ENCODE measurements at regions not wholly inside any gene's neighbourhood (a gene's known extent, or its start where the extent isn't known, plus 50 kb on each side); places are given as distances from the start of the nearest gene placed in this dataset.

DNA sequence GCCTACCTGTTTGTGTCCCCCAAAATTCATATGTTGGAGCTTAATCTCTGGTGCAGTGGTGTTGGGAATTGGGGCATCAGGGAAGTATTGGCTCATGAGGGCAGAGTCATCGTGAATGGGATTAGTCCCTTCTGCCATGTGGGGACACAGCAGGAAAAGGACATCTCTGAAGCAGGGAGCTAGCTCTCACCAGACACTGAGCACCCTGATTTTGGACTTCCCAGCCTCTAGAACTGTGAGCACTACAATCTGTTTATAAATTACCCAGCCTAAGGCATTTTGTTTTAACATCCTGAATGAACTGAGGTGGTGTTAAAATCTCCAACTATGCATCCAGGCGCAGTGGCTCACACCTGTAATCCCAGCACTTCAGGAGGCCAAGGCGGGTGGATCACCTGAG is 206.0 kb downstream of the SEC14L1 start (continued):
- TF ChIP-seq, protein P1, sequence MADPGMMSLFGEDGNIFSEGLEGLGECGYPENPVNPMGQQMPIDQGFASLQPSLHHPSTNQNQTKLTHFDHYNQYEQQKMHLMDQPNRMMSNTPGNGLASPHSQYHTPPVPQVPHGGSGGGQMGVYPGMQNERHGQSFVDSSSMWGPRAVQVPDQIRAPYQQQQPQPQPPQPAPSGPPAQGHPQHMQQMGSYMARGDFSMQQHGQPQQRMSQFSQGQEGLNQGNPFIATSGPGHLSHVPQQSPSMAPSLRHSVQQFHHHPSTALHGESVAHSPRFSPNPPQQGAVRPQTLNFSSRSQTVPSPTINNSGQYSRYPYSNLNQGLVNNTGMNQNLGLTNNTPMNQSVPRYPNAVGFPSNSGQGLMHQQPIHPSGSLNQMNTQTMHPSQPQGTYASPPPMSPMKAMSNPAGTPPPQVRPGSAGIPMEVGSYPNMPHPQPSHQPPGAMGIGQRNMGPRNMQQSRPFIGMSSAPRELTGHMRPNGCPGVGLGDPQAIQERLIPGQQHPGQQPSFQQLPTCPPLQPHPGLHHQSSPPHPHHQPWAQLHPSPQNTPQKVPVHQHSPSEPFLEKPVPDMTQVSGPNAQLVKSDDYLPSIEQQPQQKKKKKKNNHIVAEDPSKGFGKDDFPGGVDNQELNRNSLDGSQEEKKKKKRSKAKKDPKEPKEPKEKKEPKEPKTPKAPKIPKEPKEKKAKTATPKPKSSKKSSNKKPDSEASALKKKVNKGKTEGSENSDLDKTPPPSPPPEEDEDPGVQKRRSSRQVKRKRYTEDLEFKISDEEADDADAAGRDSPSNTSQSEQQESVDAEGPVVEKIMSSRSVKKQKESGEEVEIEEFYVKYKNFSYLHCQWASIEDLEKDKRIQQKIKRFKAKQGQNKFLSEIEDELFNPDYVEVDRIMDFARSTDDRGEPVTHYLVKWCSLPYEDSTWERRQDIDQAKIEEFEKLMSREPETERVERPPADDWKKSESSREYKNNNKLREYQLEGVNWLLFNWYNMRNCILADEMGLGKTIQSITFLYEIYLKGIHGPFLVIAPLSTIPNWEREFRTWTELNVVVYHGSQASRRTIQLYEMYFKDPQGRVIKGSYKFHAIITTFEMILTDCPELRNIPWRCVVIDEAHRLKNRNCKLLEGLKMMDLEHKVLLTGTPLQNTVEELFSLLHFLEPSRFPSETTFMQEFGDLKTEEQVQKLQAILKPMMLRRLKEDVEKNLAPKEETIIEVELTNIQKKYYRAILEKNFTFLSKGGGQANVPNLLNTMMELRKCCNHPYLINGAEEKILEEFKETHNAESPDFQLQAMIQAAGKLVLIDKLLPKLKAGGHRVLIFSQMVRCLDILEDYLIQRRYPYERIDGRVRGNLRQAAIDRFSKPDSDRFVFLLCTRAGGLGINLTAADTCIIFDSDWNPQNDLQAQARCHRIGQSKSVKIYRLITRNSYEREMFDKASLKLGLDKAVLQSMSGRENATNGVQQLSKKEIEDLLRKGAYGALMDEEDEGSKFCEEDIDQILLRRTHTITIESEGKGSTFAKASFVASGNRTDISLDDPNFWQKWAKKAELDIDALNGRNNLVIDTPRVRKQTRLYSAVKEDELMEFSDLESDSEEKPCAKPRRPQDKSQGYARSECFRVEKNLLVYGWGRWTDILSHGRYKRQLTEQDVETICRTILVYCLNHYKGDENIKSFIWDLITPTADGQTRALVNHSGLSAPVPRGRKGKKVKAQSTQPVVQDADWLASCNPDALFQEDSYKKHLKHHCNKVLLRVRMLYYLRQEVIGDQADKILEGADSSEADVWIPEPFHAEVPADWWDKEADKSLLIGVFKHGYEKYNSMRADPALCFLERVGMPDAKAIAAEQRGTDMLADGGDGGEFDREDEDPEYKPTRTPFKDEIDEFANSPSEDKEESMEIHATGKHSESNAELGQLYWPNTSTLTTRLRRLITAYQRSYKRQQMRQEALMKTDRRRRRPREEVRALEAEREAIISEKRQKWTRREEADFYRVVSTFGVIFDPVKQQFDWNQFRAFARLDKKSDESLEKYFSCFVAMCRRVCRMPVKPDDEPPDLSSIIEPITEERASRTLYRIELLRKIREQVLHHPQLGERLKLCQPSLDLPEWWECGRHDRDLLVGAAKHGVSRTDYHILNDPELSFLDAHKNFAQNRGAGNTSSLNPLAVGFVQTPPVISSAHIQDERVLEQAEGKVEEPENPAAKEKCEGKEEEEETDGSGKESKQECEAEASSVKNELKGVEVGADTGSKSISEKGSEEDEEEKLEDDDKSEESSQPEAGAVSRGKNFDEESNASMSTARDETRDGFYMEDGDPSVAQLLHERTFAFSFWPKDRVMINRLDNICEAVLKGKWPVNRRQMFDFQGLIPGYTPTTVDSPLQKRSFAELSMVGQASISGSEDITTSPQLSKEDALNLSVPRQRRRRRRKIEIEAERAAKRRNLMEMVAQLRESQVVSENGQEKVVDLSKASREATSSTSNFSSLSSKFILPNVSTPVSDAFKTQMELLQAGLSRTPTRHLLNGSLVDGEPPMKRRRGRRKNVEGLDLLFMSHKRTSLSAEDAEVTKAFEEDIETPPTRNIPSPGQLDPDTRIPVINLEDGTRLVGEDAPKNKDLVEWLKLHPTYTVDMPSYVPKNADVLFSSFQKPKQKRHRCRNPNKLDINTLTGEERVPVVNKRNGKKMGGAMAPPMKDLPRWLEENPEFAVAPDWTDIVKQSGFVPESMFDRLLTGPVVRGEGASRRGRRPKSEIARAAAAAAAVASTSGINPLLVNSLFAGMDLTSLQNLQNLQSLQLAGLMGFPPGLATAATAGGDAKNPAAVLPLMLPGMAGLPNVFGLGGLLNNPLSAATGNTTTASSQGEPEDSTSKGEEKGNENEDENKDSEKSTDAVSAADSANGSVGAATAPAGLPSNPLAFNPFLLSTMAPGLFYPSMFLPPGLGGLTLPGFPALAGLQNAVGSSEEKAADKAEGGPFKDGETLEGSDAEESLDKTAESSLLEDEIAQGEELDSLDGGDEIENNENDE (IDR thresholded peaks at IDR 0.05; ENCODE audit: insufficient replicate concordance, low read length) = no peak
- TF ChIP-seq MAFK (IDR thresholded peaks at IDR 0.05; ENCODE audit: low read depth, low read length) = no peak
- no peak for TF ChIP-seq CBX5 (IDR thresholded peaks at IDR 0.05; ENCODE audit: low read depth, low read length)
- no peak for TF ChIP-seq EZH2 (IDR thresholded peaks at IDR 0.05; ENCODE audit: low read depth, low read length, severe bottlenecking)
- TF ChIP-seq RFX5 (IDR thresholded peaks at IDR 0.05; ENCODE audit: borderline replicate concordance, low read depth, low read length) = no peak
- TF ChIP-seq YY1 (IDR thresholded peaks at IDR 0.05; ENCODE audit: low read depth, low read length) = no peak
- no peak for TF ChIP-seq RXRA (IDR thresholded peaks at IDR 0.05; ENCODE audit: insufficient read depth, low read depth, low read length)
- TF ChIP-seq BRCA1 (IDR thresholded peaks at IDR 0.05; ENCODE audit: low read depth, low read length) = no peak
- no peak for TF ChIP-seq BACH1 (IDR thresholded peaks at IDR 0.05; ENCODE audit: low read length)
